ENCODE measurements at regions not wholly inside any gene's neighbourhood (a gene's known extent, or its start where the extent isn't known, plus 50 kb on each side); places are given as distances from the start of the nearest gene placed in this dataset.

GRCh38 chr15:67920524-67921240, 80.8 kb upstream of the RNU6-1 start:
- Histone ChIP-seq H3K79me2 (ENCODE audit: control insufficient read depth, insufficient read depth, low read length) (no peaks in the 10 kb centered on the region), H3K4me2 (ENCODE audit: control insufficient read depth, extremely low read depth, insufficient read depth, low read depth, low read length) (no peak overlapping the region), H3K27me3 (ENCODE audit: control insufficient read depth, extremely low read depth, insufficient read depth, low read length) (no peaks in the 10 kb centered on the region), H4K20me1 (ENCODE audit: control insufficient read depth, extremely low read depth, insufficient read depth, low read length) (no peaks in the 10 kb centered on the region), H3K9me1 (ENCODE audit: control insufficient read depth, extremely low read depth, insufficient read depth, low read length) (no peaks in the 10 kb centered on the region), H3K4me1 (ENCODE audit: control insufficient read depth, extremely low read depth, insufficient read depth, low read length) (no peaks in the 10 kb centered on the region), H3K4me3 (ENCODE audit: control insufficient read depth in 2 of 3, extremely low read depth in 1 of 3, insufficient read depth in 2 of 3, low read depth in 1 of 3, low read length in 3 of 3) (no peak overlapping the region), H3K9ac (ENCODE audit: control insufficient read depth, extremely low read depth, insufficient read depth, low read length) (no peak overlapping the region), H3K36me3 (ENCODE audit: control insufficient read depth in 2 of 2, extremely low read depth in 1 of 2, insufficient read depth in 2 of 2, low read length in 2 of 2) (no peaks in the 10 kb centered on the region), H3K27ac (ENCODE audit: control insufficient read depth, insufficient read depth, low read length) (no peak overlapping the region), H3K9me3 (ENCODE audit: control insufficient read depth, low read depth, low read length) (peaks cover 7% of the 10 kb centered on the region), H2AFZ (ENCODE audit: control insufficient read depth, low read length) (no peak overlapping the region)
- dilution Hi-C loops (cut with MboI; ENCODE audit: extremely low pct_ligation_motif_present, low sequenced_read_pairs): no loop called here
- DNase-seq (ENCODE audit: low read depth, low spot score) (no peak), FAIRE-seq (no peak)
- TF ChIP-seq EZH2 (IDR thresholded peaks at IDR 0.05; ENCODE audit: low read length): no peak
- no peak for TF ChIP-seq CTCF (optimal IDR thresholded peaks at IDR 0.05 in 1 of 3, IDR thresholded peaks at IDR 0.05 in 1 of 3, conservative IDR thresholded peaks at IDR 0.05 in 1 of 3; ENCODE audit: extremely low read depth in 1 of 3, insufficient read depth in 2 of 3, low read length in 3 of 3)

GRCh38 chr15:67922106-67922675, 82.3 kb upstream of the RNU6-1 start:
- FAIRE-seq (no peak), DNase-seq (ENCODE audit: low read depth, low spot score) (no peak)
- no peak overlapping the region for H3K27ac ChIP-seq (ENCODE audit: control insufficient read depth, insufficient read depth, low read length)
- H2AFZ ChIP-seq (ENCODE audit: control insufficient read depth, low read length): no peak overlapping the region
- no peak overlapping the region for H3K9ac ChIP-seq (ENCODE audit: control insufficient read depth, extremely low read depth, insufficient read depth, low read length)
- no peak overlapping the region for H3K4me2 ChIP-seq (ENCODE audit: control insufficient read depth, extremely low read depth, insufficient read depth, low read depth, low read length)
- no peaks in the 10 kb centered on the region for H3K4me1 ChIP-seq (ENCODE audit: control insufficient read depth, extremely low read depth, insufficient read depth, low read length)
- peaks cover 7% of the 10 kb centered on the region for H3K9me3 ChIP-seq (ENCODE audit: control insufficient read depth, low read depth, low read length)
- no peaks in the 10 kb centered on the region for H3K27me3 ChIP-seq (ENCODE audit: control insufficient read depth, extremely low read depth, insufficient read depth, low read length)
- dilution Hi-C loops (cut with MboI; ENCODE audit: extremely low pct_ligation_motif_present, low sequenced_read_pairs): no loop called here
- H3K9me1 ChIP-seq (ENCODE audit: control insufficient read depth, extremely low read depth, insufficient read depth, low read length): no peaks in the 10 kb centered on the region
- H3K79me2 ChIP-seq (ENCODE audit: control insufficient read depth, insufficient read depth, low read length): no peaks in the 10 kb centered on the region
- H3K36me3 ChIP-seq (ENCODE audit: control insufficient read depth in 2 of 2, extremely low read depth in 1 of 2, insufficient read depth in 2 of 2, low read length in 2 of 2): no peaks in the 10 kb centered on the region
- TF ChIP-seq CTCF (optimal IDR thresholded peaks at IDR 0.05 in 1 of 3, IDR thresholded peaks at IDR 0.05 in 1 of 3, conservative IDR thresholded peaks at IDR 0.05 in 1 of 3; ENCODE audit: extremely low read depth in 1 of 3, insufficient read depth in 2 of 3, low read length in 3 of 3) (no peak), EZH2 (IDR thresholded peaks at IDR 0.05; ENCODE audit: low read length) (no peak)
- H3K4me3 ChIP-seq (ENCODE audit: control insufficient read depth in 2 of 3, extremely low read depth in 1 of 3, insufficient read depth in 2 of 3, low read depth in 1 of 3, low read length in 3 of 3): no peak overlapping the region
- H4K20me1 ChIP-seq (ENCODE audit: control insufficient read depth, extremely low read depth, insufficient read depth, low read length): no peaks in the 10 kb centered on the region
